Lung (tissue), 11 donors: ENCODE measurements at regions not wholly inside any gene's neighbourhood (a gene's known extent, or its start where the extent isn't known, plus 50 kb on each side); places are given as distances from the start of the nearest gene placed in this dataset.

Experiments used
- ATAC-seq: fragments of 200-7000 bp; cut with Tn5 transposase; one replicate; pipeline ENCODE4 v1.9.1; 2020; ENCODE audit warnings: moderate number of reproducible peaks; ENCODE audit not compliant: insufficient read depth, low FRiP score
- DNase-seq, 3 donors: peaks; one replicate each; pipeline ENCODE4 v3.0.0-alpha.2; 2013 to 2017
- H3K27ac ChIP-seq, 2 donors: one replicate each; pipeline ENCODE4 v1.5.1; 2013; ENCODE audit warnings: mild to moderate bottlenecking in 2 of 2, moderate library complexity in 2 of 2, control low read depth in 1 of 2, inconsistent platforms in 1 of 2, low read depth in 1 of 2, low read length in 1 of 2
- H3K27me3 ChIP-seq, 3 donors: one replicate each; pipeline ENCODE4 v1.5.1; 2013; ENCODE audit warnings: low read length in 2 of 3; ENCODE audit not compliant: control insufficient read depth in 3 of 3, insufficient read depth in 3 of 3
- H3K36me3 ChIP-seq, 4 donors: one replicate each; pipeline ENCODE4 v1.5.1; 2013; ENCODE audit warnings: low read length in 4 of 4, mild to moderate bottlenecking in 1 of 4, moderate library complexity in 1 of 4; ENCODE audit not compliant: control insufficient read depth in 4 of 4, insufficient read depth in 4 of 4
- H3K4me1 ChIP-seq, 5 donors: one replicate each; pipeline ENCODE4 v1.5.1; 2013; ENCODE audit warnings: low read length in 5 of 5, mild to moderate bottlenecking in 2 of 5, moderate library complexity in 1 of 5; ENCODE audit not compliant: control insufficient read depth in 5 of 5, insufficient read depth in 5 of 5
- H3K4me3 ChIP-seq: one replicate; pipeline ENCODE4 v1.5.1; 2013; ENCODE audit warnings: mild to moderate bottlenecking, control low read depth, moderate library complexity
- H3K9ac ChIP-seq, 2 donors: one replicate each; pipeline ENCODE4 v1.5.1; 2013; ENCODE audit warnings: low read length in 2 of 2, control low read depth in 1 of 2; ENCODE audit not compliant: insufficient read depth in 1 of 2
- H3K9me3 ChIP-seq, 4 donors: one replicate each; pipeline ENCODE4 v1.5.1; 2013; ENCODE audit warnings: low read length in 3 of 4, mild to moderate bottlenecking in 1 of 4, moderate library complexity in 1 of 4; ENCODE audit not compliant: control insufficient read depth in 4 of 4, insufficient read depth in 3 of 4
- WGBS, 2 donors: extraction: QIAGEN DNeasy Blood & Tissue Kit; methylation state at CpG; one replicate each; pipeline ENCODE4 v1.1.7; 2013; 5-methylcytosine and 5-hydroxymethylcytosine counted together
- TF ChIP-seq, protein P1 (sequence below): IDR thresholded peaks from 2 replicates; pipeline ENCODE4 v1.5.1; 2012; ENCODE audit warnings: mild to moderate bottlenecking; ENCODE audit errors: control extremely low read depth, extremely low read depth
- donor health status: control.
- donor health status: control.
- donor health status: Bipolar disorder and iron deficiency.
- donor health status: healthy.
- donor health status: DM: yes; HTN: yes; CAD: no.

DNA sequence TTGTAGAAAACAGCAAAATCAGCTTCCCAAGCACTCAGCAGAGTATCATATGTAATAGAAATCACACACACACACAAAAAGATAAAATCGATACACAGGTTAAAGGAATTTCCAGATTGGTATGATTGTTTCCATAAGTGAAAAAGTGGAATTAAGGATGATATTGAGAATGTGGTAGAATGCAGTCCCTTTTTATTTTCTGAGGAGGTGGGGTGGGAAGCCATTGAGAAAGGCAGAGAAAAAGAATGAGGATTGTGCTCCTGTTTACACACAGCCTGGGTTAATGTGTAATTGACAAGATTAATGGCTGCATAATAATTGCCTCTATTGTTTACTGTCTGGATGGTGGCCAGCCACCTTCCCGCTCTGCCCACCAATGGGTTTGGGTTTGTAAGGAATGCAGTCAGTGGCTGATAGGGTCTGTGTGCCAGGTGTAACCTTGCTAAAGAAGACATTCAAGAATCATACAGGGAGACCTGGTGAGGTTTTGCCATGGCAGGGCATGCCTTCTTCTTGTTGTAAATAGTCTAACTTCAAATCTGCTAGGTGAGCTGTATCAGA lies 177.2 kb upstream of the MAP3K1 start:
- no peak overlapping the region for H3K27ac ChIP-seq
- H3K9ac ChIP-seq = no peak overlapping the region
- H3K36me3 ChIP-seq = no peaks in the 10 kb centered on the region
- peak in 1 of 3 donors; percentile 40 for DNase-seq
- H3K4me1 ChIP-seq = peaks cover 0 to 9% (median 5%) of the 10 kb centered on the region in 5 donors
- WGBS, 2 donors = 58 to 76% methylated on average over 2 of the region's 2 CpGs
- no peak overlapping the region for H3K4me3 ChIP-seq
- H3K27me3 ChIP-seq = no peaks in the 10 kb centered on the region
- ATAC-seq = no peak
- no peaks in the 10 kb centered on the region for H3K9me3 ChIP-seq
- TF ChIP-seq, protein P1, sequence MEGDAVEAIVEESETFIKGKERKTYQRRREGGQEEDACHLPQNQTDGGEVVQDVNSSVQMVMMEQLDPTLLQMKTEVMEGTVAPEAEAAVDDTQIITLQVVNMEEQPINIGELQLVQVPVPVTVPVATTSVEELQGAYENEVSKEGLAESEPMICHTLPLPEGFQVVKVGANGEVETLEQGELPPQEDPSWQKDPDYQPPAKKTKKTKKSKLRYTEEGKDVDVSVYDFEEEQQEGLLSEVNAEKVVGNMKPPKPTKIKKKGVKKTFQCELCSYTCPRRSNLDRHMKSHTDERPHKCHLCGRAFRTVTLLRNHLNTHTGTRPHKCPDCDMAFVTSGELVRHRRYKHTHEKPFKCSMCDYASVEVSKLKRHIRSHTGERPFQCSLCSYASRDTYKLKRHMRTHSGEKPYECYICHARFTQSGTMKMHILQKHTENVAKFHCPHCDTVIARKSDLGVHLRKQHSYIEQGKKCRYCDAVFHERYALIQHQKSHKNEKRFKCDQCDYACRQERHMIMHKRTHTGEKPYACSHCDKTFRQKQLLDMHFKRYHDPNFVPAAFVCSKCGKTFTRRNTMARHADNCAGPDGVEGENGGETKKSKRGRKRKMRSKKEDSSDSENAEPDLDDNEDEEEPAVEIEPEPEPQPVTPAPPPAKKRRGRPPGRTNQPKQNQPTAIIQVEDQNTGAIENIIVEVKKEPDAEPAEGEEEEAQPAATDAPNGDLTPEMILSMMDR = no peak

DNA sequence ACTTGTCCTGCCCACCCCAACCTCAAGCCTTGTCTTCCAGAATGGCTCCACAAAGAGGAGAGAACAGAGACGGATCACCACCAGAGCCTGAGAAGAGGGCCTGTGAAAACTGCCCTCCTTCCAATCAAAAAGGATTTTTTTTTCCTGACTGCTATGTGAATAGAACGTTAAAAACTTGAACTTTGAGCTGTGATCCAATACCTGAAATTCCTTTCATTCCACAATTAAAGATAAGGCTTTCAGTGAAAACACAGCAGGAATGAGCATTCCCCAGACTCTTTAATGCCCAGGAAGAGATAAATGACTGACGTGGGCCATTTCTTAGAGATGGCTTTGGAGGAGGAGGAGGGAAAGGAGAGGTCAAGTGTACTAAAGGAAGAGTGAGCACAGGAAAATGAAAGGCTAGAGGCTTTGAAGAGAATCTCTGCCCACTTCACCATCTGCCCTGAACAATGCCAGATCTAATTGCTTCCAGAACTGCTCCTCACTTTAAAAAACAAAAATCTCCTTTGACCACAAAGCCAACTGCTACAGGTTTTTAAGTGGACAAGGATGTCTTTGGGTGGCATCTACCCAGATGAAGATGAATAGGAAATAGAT lies 177.9 kb upstream of the MAP3K1 start:
- TF ChIP-seq, protein P1 = no peak
- no peak overlapping the region for H3K27ac ChIP-seq
- peak in 2 of 3 donors; percentile 34 to 40 for DNase-seq
- peaks cover 0 to 9% (median 5%) of the 10 kb centered on the region in 5 donors for H3K4me1 ChIP-seq
- no peak overlapping the region for H3K4me3 ChIP-seq
- no peak for ATAC-seq
- H3K27me3 ChIP-seq = no peaks in the 10 kb centered on the region
- H3K9me3 ChIP-seq = no peaks in the 10 kb centered on the region
- H3K36me3 ChIP-seq = no peaks in the 10 kb centered on the region
- 56 to 59% methylated on average over 3 of the region's 3 CpGs for WGBS, 2 donors
- no peak overlapping the region for H3K9ac ChIP-seq

DNA sequence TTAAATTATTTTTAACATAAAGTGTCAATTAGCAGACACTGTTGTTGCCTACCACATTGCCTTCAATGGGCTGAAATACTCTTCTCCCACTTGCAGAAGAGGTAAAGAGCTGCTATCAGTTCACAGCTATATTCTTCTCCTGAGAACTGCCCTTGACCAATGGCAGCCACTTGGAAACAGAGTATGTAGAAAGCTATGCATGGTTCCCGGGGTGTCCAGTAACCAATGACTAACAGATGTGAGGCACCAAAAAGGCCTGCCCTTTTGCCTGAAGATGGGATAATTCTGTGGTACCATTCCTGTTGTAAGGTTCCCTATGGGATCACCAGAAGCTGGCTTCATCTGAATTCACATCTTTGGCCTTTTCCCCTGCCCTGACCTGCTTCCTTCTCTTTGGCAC lies 181.4 kb upstream of the MAP3K1 start:
- DNase-seq (no peak), ATAC-seq (no peak)
- Histone ChIP-seq H3K36me3 (no peaks in the 10 kb centered on the region), H3K9ac (no peak overlapping the region), H3K27ac (no peak overlapping the region), H3K9me3 (no peaks in the 10 kb centered on the region), H3K4me3 (no peak overlapping the region), H3K4me1 (peaks cover 0 to 9% (median 4%) of the 10 kb centered on the region in 5 donors), H3K27me3 (no peaks in the 10 kb centered on the region)
- WGBS, 2 donors = 88 to 100% methylated on average over 1 of the region's 1 CpG
- TF ChIP-seq, protein P1 = no peak
